ENCODE measurements at regions not wholly inside any gene's neighbourhood (a gene's known extent, or its start where the extent isn't known, plus 50 kb on each side); places are given as distances from the start of the nearest gene placed in this dataset.

GRCh38 chr6:18562726-18563125 is 175.6 kb downstream of the RNF144B start:
- DNase-seq (ENCODE audit: low read depth) = no peak
- no peak overlapping the region for H3K4me3 ChIP-seq (ENCODE audit: low read depth, low read length)
- TF ChIP-seq CTCF (IDR thresholded peaks at IDR 0.05; ENCODE audit: low read depth, low read length, missing control alignments) = no peak

GRCh38 chr6:18564775-18565174 is 177.6 kb downstream of the RNF144B start:
- TF ChIP-seq CTCF (IDR thresholded peaks at IDR 0.05; ENCODE audit: low read depth, low read length, missing control alignments) = no peak
- H3K4me3 ChIP-seq (ENCODE audit: low read depth, low read length) = no peak overlapping the region
- no peak for DNase-seq (ENCODE audit: low read depth)

- TF ChIP-seq CTCF (IDR thresholded peaks at IDR 0.05; ENCODE audit: low read depth, low read length, missing control alignments) = no peak
- DNase-seq (ENCODE audit: low read depth) = no peak
Measured at GRCh38 chr6:18565231-18565630, 178.1 kb downstream of the RNF144B start.

GRCh38 chr6:18567380-18567779 is 180.2 kb downstream of the RNF144B start:
- no peak overlapping the region for H3K4me3 ChIP-seq (ENCODE audit: low read depth, low read length)
- no peak for TF ChIP-seq CTCF (IDR thresholded peaks at IDR 0.05; ENCODE audit: low read depth, low read length, missing control alignments)
- no peak for DNase-seq (ENCODE audit: low read depth)

More at GRCh38 chr6:18565231-18565630, 178.1 kb downstream of the RNF144B start:
- no peak overlapping the region for H3K4me3 ChIP-seq (ENCODE audit: low read depth, low read length)

- no peak overlapping the region for H3K4me3 ChIP-seq (ENCODE audit: low read depth, low read length)
- no peak for DNase-seq (ENCODE audit: low read depth)
- TF ChIP-seq CTCF (IDR thresholded peaks at IDR 0.05; ENCODE audit: low read depth, low read length, missing control alignments) = no peak
Measured at GRCh38 chr6:18577491-18577890, 190.3 kb downstream of the RNF144B start.

- TF ChIP-seq CTCF (IDR thresholded peaks at IDR 0.05; ENCODE audit: low read depth, low read length, missing control alignments) = no peak
- H3K4me3 ChIP-seq (ENCODE audit: low read depth, low read length) = no peak overlapping the region
- no peak for DNase-seq (ENCODE audit: low read depth)
Measured at GRCh38 chr6:18579166-18579565, 192.0 kb downstream of the RNF144B start.

GRCh38 chr6:18579869-18580268 is 192.7 kb downstream of the RNF144B start:
- no peak for TF ChIP-seq CTCF (IDR thresholded peaks at IDR 0.05; ENCODE audit: low read depth, low read length, missing control alignments)
- H3K4me3 ChIP-seq (ENCODE audit: low read depth, low read length) = no peak overlapping the region
- no peak for DNase-seq (ENCODE audit: low read depth)

Data from GM12864 (cell line).